Chondrocyte (in vitro differentiated cells): ENCODE measurements at regions not wholly inside any gene's neighbourhood (a gene's known extent, or its start where the extent isn't known, plus 50 kb on each side); places are given as distances from the start of the nearest gene placed in this dataset.
"Not testable (repeated sequence)": the region's sequence is repeated elsewhere in the genome, so short reads cannot be mapped to it uniquely, and the experiment has no call there.

Experiments
- DNase-seq: peaks from one replicate; pipeline ENCODE4 v3.0.0; 2021; ENCODE audit warnings: mixed read lengths, low spot score
- H3K27ac Mint-ChIP-seq: one replicate; pipeline ENCODE4 v1.8.0; 2021; ENCODE audit warnings: mild to moderate bottlenecking, moderate library complexity, mixed read lengths; ENCODE audit not compliant: unreplicated experiment
- H3K27me3 Mint-ChIP-seq: 2 replicates; pipeline ENCODE4 v1.8.0; 2021; ENCODE audit warnings: low read depth, mixed read lengths
- H3K36me3 Mint-ChIP-seq: 2 replicates; pipeline ENCODE4 v1.8.0; 2021; ENCODE audit warnings: low read depth, mixed read lengths
- H3K4me1 Mint-ChIP-seq: 2 replicates; pipeline ENCODE4 v1.8.0; 2021; ENCODE audit warnings: low read depth, mild to moderate bottlenecking, mixed read lengths
- H3K4me3 Mint-ChIP-seq: one replicate; pipeline ENCODE4 v1.8.0; 2021; ENCODE audit warnings: mild to moderate bottlenecking, moderate library complexity, mixed read lengths; ENCODE audit not compliant: unreplicated experiment
- H3K9me3 Mint-ChIP-seq: 2 replicates; pipeline ENCODE4 v1.8.0; 2021; ENCODE audit warnings: low read depth, mixed read lengths
- CTCF ChIP-seq: fragments of 200-600 bp; sonication (generic); IDR thresholded peaks from 2 replicates; pipeline ENCODE4 v1.5.0; 2021; ENCODE audit warnings: antibody characterized with exemption, mild to moderate bottlenecking, moderate library complexity

GRCh38 chr17:71024969-71025368, 855.6 kb downstream of the KCNJ2 start:
- no peak for TF ChIP-seq CTCF
- Mint-ChIP-seq H3K27ac (no peak overlapping the region), H3K27me3 (no peaks in the 10 kb centered on the region), H3K4me1 (peaks cover 10% of the 10 kb centered on the region), H3K9me3 (no peaks in the 10 kb centered on the region), H3K36me3 (no peaks in the 10 kb centered on the region), H3K4me3 (no peak overlapping the region)
- DNase-seq = no peak

DNA sequence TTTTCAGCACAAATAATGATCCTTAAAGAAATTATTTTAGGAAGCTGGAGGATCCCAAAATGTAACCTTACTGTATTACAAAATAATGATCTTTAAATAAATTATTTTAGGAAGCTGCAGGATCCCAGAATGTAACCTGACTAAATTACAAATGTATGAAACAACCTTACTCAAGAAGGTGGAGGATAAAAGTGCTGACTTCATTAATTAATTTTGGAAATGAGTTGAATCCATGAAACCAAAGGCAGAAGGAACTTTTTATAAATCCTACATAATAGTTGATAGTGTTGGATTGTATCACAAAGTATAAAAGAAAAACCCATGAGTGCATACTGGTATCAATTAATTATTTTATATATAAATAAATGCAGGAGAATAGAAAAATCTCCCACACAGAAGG, 859.9 kb downstream of the KCNJ2 start:
- Mint-ChIP-seq H3K9me3 (peaks cover 3% of the 10 kb centered on the region), H3K27me3 (no peaks in the 10 kb centered on the region), H3K27ac (no peak overlapping the region), H3K36me3 (no peaks in the 10 kb centered on the region), H3K4me3 (no peak overlapping the region), H3K4me1 (no peaks in the 10 kb centered on the region)
- no peak for TF ChIP-seq CTCF
- DNase-seq = no peak

- not testable (repeated sequence) for DNase-seq, H3K4me1 Mint-ChIP-seq, H3K4me3 Mint-ChIP-seq, H3K27me3 Mint-ChIP-seq, H3K9me3 Mint-ChIP-seq, H3K36me3 Mint-ChIP-seq, H3K27ac Mint-ChIP-seq
Observed at GRCh38 chr17:71031286-71031685, 862.0 kb downstream of the KCNJ2 start.

DNA sequence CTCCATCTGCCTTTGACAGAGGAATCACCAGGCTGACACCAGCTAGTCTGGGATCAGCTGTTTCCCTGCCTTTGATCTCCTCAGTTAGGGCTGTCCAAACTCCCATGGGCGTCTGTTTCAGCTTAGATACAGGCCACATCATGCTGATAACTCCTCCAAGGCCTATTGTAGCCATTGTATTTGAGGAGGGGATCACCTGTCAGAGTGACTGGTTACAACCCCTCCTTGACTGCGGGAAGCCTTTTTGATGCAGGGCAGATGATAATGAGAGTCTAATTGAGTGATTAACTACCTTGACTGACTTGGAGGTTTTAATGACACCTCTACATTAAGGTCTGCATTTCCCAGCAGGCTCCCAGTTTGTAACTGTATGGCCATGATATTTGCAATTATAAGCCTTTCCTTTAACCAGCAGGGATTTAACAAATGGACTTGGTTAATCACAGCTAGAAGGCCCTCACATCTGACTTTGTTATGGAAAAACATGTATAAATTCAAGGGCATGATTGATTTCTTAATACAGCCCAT, 863.5 kb downstream of the KCNJ2 start:
- no peak overlapping the region for H3K27ac Mint-ChIP-seq
- no peak for DNase-seq
- peaks cover 3% of the 10 kb centered on the region for H3K9me3 Mint-ChIP-seq
- H3K4me3 Mint-ChIP-seq = no peak overlapping the region
- no peaks in the 10 kb centered on the region for H3K4me1 Mint-ChIP-seq
- no peaks in the 10 kb centered on the region for H3K27me3 Mint-ChIP-seq
- TF ChIP-seq CTCF = no peak
- H3K36me3 Mint-ChIP-seq = no peaks in the 10 kb centered on the region

- Mint-ChIP-seq H3K4me3 (no peak overlapping the region), H3K4me1 (no peaks in the 10 kb centered on the region), H3K27me3 (no peaks in the 10 kb centered on the region), H3K27ac (no peak overlapping the region), H3K9me3 (peaks cover 3% of the 10 kb centered on the region), H3K36me3 (no peaks in the 10 kb centered on the region)
- TF ChIP-seq CTCF = no peak
- no peak for DNase-seq
Observed at GRCh38 chr17:71033336-71033735, 864.0 kb downstream of the KCNJ2 start.

DNA sequence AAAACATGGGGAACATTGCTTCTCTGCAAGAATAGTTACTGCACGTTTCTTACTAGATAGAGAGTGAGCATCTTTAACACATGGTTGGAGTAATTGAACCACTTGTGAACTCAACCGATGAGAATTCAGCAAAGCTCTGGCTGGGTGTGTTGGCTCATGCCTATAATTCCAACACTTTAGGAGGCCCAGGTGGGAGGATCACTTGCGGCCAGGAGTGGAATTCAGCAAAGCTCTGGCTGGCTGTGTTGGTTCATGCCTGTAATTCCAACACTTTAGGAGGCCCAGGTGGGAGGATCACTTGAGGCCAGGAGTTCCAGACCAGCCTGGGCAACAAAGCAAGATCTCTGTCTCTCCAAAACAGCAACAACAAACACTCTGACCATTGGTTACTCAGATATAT, 865.9 kb downstream of the KCNJ2 start:
- Mint-ChIP-seq H3K9me3 (peaks cover 3% of the 10 kb centered on the region), H3K4me1 (no peaks in the 10 kb centered on the region), H3K27ac (no peak overlapping the region), H3K4me3 (no peak overlapping the region), H3K27me3 (no peaks in the 10 kb centered on the region), H3K36me3 (no peaks in the 10 kb centered on the region)
- no peak for TF ChIP-seq CTCF
- no peak for DNase-seq
